ENCODE measurements at regions not wholly inside any gene's neighbourhood (a gene's known extent, or its start where the extent isn't known, plus 50 kb on each side); places are given as distances from the start of the nearest gene placed in this dataset.

DNA sequence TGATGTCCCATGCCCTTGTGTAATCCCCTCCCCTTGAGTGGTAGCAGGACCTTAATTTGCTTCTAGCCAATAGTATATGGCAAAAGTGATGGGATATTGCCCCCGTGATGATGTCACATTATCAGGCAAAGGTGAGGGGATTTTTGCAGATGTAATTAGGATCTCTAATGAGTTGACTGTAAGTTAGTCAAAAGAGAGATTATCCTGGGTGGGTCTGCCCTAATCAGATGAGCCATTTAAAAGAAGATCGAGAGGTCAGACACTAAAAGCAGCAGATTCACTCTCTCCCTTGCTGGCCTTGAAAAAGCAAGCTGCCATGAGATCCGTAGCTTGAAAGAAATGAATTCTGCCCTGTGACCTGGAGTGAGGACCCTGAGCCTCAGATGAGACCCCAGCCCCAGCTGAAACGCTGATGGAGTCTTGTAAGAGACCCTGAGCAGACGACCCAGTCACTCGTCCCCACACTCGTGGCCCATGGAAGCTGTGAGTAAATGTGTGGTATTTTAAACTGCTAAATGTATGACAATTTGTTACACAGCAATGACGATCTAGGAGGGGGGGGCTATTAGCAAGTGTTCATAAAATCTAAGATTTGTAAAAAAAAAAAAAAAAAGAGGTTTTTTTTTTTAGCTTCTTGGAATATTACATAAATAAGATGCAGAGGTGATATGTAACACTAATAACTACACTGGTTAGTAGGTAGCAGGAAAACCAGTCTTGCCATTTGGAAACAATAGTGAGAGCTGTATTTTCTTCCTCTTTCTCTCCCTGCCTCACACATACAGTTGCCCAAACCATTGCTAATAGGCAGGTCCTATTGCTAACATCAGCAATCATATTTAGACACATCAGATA, 50.3 kb upstream of the TARBP1 start:
- H3K4me3 Mint-ChIP-seq: no peak overlapping the region
- peaks cover 0 to 8% of the 10 kb centered on the region in 2 donors for H3K9me3 Mint-ChIP-seq
- ATAC-seq (peak; percentile 40), DNase-seq (no peak)
- no peak overlapping the region for H3K27ac Mint-ChIP-seq
- peaks cover 42% of the 10 kb centered on the region for H3K4me1 Mint-ChIP-seq
- peaks cover 38% of the 10 kb centered on the region for H3K27me3 Mint-ChIP-seq

Data from stimulated activated naive CD8-positive, alpha-beta T cell treated with anti-CD3 and anti-CD28 coated beads, Interleukin-15, amount 100 ng/mL, for 72 hours (primary cell).